WTC11 (cell line): ENCODE measurements at regions not wholly inside any gene's neighbourhood (a gene's known extent, or its start where the extent isn't known, plus 50 kb on each side); places are given as distances from the start of the nearest gene placed in this dataset.

ENCODE experiments used
- ATAC-seq: fragments of 200-7000 bp; cut with Tn5 transposase; 2 replicates; pipeline ENCODE4 v1.10.0; 2021; ENCODE audit warnings: mild to moderate bottlenecking, moderate library complexity
- CTCF ChIA-PET: fragments of 300-600 bp; sonication (Branson Sonifier 250); formaldehyde crosslinking; loops from one replicate; lab custom pipeline; 2021; ENCODE audit warnings: antibody characterized with exemption; lab: Charles Lee
- POLR2A ChIA-PET: fragments of 350-600 bp; sonication (Branson Sonifier 250); formaldehyde crosslinking; loops from one replicate; lab custom pipeline; 2021; ENCODE audit warnings: antibody characterized with exemption; lab: Charles Lee
- DNase-seq: peaks from one replicate; pipeline ENCODE4 v3.0.0; 2021; ENCODE audit warnings: low spot score
- H3K27ac Mint-ChIP-seq: 2 replicates; pipeline ENCODE4 v1.8.0; 2021; ENCODE audit warnings: mixed read lengths
- H3K27me3 Mint-ChIP-seq: 2 replicates; pipeline ENCODE4 v1.8.0; 2021; ENCODE audit warnings: low read depth, mild to moderate bottlenecking, moderate library complexity, mixed read lengths
- H3K36me3 Mint-ChIP-seq: 2 replicates; pipeline ENCODE4 v1.8.0; 2021; ENCODE audit warnings: mixed read lengths
- H3K4me1 Mint-ChIP-seq: 2 replicates; pipeline ENCODE4 v1.8.0; 2022; ENCODE audit warnings: mixed read lengths
- H3K4me3 Mint-ChIP-seq: 2 replicates; pipeline ENCODE4 v1.8.0; 2021; ENCODE audit warnings: mild to moderate bottlenecking, moderate library complexity, mixed read lengths
- H3K9me3 Mint-ChIP-seq: 2 replicates; pipeline ENCODE4 v1.8.0; 2021; ENCODE audit warnings: mixed read lengths
- CREB1 ChIP-seq: sonication (generic); formaldehyde crosslinking; IDR thresholded peaks from 2 replicates; pipeline ENCODE4 v1.8.0; 2023; ENCODE audit warnings: mild to moderate bottlenecking, missing genetic modification reagents
- EMX1 ChIP-seq: fragments of 250-450 bp; sonication (Bioruptor Pico); IDR thresholded peaks from 2 replicates; pipeline ENCODE4 v1.8.0; 2021; ENCODE audit warnings: mild to moderate bottlenecking
- ESRRA ChIP-seq: sonication (generic); formaldehyde crosslinking; IDR thresholded peaks from 2 replicates; pipeline ENCODE4 v1.8.1; 2022; ENCODE audit warnings: mild to moderate bottlenecking, missing genetic modification reagents, borderline replicate concordance
- FOXP1 ChIP-seq: sonication (generic); formaldehyde crosslinking; IDR thresholded peaks from 2 replicates; pipeline ENCODE4 v1.8.0; 2022; ENCODE audit warnings: missing genetic modification reagents, mild to moderate bottlenecking, moderate library complexity, borderline replicate concordance
- GRHL2 ChIP-seq: fragments of 250-450 bp; sonication (Bioruptor Pico); IDR thresholded peaks from 2 replicates; pipeline ENCODE4 v1.8.0; 2022; ENCODE audit warnings: mild to moderate bottlenecking, moderate library complexity; ENCODE audit not compliant: insufficient replicate concordance, severe bottlenecking
- KAT7 ChIP-seq: sonication (generic); formaldehyde crosslinking; IDR thresholded peaks from 2 replicates; pipeline ENCODE4 v1.8.1; 2023; ENCODE audit warnings: missing genetic modification reagents, mild to moderate bottlenecking, borderline replicate concordance
- NFYB ChIP-seq: sonication (generic); formaldehyde crosslinking; conservative IDR thresholded peaks from 2 replicates; pipeline ENCODE4 v1.8.0; 2022; ENCODE audit warnings: low read depth, missing genetic modification reagents
- NR3C1 ChIP-seq: sonication (generic); formaldehyde crosslinking; conservative IDR thresholded peaks from 2 replicates; pipeline ENCODE4 v1.8.1; 2023; ENCODE audit warnings: low read depth, mild to moderate bottlenecking, missing genetic modification reagents
- TCF7 ChIP-seq: sonication (generic); formaldehyde crosslinking; IDR thresholded peaks from 2 replicates; pipeline ENCODE4 v1.8.0; 2022; ENCODE audit warnings: mild to moderate bottlenecking, low read depth, missing genetic modification reagents, moderate library complexity
- TEAD1 ChIP-seq: sonication (generic); formaldehyde crosslinking; IDR thresholded peaks from 2 replicates; pipeline ENCODE4 v1.8.0; 2022; ENCODE audit warnings: mild to moderate bottlenecking, missing genetic modification reagents
- ZNF416 ChIP-seq: fragments of 250-450 bp; sonication (Bioruptor Pico); IDR thresholded peaks from 2 replicates; pipeline ENCODE4 v1.9.0; 2021; ENCODE audit warnings: mild to moderate bottlenecking, inconsistent platforms
- ZNF423 ChIP-seq: fragments of 250-450 bp; sonication (Bioruptor Pico); IDR thresholded peaks from 2 replicates; pipeline ENCODE4 v2.1.2; 2022; ENCODE audit warnings: mild to moderate bottlenecking, moderate library complexity
- TF ChIP-seq, protein P1 (sequence below): sonication (generic); formaldehyde crosslinking; IDR thresholded peaks from 2 replicates; pipeline ENCODE4 v1.8.0; 2023; ENCODE audit warnings: missing genetic modification reagents, mild to moderate bottlenecking, borderline replicate concordance
- TF ChIP-seq, protein P2 (sequence below): fragments of 250-450 bp; sonication (Bioruptor Pico); IDR thresholded peaks from 2 replicates; pipeline ENCODE4 v1.9.0; 2021; ENCODE audit warnings: moderate library complexity, mild to moderate bottlenecking, inconsistent platforms, borderline replicate concordance
- TF ChIP-seq, protein P3 (sequence below): sonication (generic); formaldehyde crosslinking; IDR thresholded peaks from 2 replicates; pipeline ENCODE4 v1.8.1; 2023; ENCODE audit warnings: mild to moderate bottlenecking, missing genetic modification reagents, borderline replicate concordance
- TF ChIP-seq, protein P4 (sequence below): sonication (generic); formaldehyde crosslinking; IDR thresholded peaks from 2 replicates; pipeline ENCODE4 v1.8.0; 2022; ENCODE audit warnings: mild to moderate bottlenecking, missing genetic modification reagents
- TF ChIP-seq, protein P5 (sequence below): sonication (generic); formaldehyde crosslinking; IDR thresholded peaks from 2 replicates; pipeline ENCODE4 v1.8.1; 2023; ENCODE audit warnings: mild to moderate bottlenecking, moderate library complexity, missing genetic modification reagents
- TF ChIP-seq, protein P6 (sequence below): fragments of 200-600 bp; IDR thresholded peaks from 2 replicates; pipeline ENCODE4 v1.8.0; 2022; ENCODE audit warnings: antibody characterized with exemption

DNA sequence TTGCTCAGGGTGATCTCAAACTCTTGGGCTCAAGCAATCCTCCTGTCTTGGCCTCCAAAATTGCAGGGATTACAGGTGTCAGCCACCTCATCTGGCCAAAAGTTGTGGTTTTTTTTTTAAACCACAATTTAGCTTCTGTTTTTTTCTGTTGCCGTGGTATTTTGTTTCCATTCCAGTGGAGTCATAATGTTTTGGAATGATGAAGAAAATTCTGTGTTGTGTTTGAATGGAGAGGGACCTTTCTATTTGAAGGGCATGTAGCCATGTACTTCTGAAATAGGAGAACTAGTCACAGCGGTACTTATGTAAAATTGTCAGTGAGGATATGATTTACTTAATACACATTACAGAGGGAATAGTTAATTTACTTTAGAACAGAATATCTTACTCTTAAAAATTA lies 201.3 kb downstream of the ARL4A start:
- Mint-ChIP-seq H3K27ac (no peak overlapping the region), H3K4me1 (no peaks in the 10 kb centered on the region), H3K4me3 (no peak overlapping the region), H3K36me3 (no peaks in the 10 kb centered on the region)
- CTCF ChIA-PET = no interaction called here
- TF ChIP-seq, protein P1, sequence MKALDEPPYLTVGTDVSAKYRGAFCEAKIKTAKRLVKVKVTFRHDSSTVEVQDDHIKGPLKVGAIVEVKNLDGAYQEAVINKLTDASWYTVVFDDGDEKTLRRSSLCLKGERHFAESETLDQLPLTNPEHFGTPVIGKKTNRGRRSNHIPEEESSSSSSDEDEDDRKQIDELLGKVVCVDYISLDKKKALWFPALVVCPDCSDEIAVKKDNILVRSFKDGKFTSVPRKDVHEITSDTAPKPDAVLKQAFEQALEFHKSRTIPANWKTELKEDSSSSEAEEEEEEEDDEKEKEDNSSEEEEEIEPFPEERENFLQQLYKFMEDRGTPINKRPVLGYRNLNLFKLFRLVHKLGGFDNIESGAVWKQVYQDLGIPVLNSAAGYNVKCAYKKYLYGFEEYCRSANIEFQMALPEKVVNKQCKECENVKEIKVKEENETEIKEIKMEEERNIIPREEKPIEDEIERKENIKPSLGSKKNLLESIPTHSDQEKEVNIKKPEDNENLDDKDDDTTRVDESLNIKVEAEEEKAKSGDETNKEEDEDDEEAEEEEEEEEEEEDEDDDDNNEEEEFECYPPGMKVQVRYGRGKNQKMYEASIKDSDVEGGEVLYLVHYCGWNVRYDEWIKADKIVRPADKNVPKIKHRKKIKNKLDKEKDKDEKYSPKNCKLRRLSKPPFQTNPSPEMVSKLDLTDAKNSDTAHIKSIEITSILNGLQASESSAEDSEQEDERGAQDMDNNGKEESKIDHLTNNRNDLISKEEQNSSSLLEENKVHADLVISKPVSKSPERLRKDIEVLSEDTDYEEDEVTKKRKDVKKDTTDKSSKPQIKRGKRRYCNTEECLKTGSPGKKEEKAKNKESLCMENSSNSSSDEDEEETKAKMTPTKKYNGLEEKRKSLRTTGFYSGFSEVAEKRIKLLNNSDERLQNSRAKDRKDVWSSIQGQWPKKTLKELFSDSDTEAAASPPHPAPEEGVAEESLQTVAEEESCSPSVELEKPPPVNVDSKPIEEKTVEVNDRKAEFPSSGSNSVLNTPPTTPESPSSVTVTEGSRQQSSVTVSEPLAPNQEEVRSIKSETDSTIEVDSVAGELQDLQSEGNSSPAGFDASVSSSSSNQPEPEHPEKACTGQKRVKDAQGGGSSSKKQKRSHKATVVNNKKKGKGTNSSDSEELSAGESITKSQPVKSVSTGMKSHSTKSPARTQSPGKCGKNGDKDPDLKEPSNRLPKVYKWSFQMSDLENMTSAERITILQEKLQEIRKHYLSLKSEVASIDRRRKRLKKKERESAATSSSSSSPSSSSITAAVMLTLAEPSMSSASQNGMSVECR (CRISPR knock-in tag) = no peak
- TF ChIP-seq, protein P2, sequence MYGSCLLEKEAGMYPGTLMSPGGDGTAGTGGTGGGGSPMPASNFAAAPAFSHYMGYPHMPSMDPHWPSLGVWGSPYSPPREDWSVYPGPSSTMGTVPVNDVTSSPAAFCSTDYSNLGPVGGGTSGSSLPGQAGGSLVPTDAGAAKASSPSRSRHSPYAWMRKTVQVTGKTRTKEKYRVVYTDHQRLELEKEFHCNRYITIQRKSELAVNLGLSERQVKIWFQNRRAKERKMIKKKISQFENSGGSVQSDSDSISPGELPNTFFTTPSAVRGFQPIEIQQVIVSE (CRISPR knock-in tag) = no peak
- TF ChIP-seq CREB1 (CRISPR knock-in tag) (no peak), KAT7 (CRISPR knock-in tag) (no peak), ESRRA (CRISPR knock-in tag) (no peak), ZNF416 (no peak), FOXP1 (CRISPR knock-in tag) (no peak), NR3C1 (CRISPR knock-in tag) (no peak), EMX1 (CRISPR knock-in tag) (no peak)
- TF ChIP-seq, protein P3, sequence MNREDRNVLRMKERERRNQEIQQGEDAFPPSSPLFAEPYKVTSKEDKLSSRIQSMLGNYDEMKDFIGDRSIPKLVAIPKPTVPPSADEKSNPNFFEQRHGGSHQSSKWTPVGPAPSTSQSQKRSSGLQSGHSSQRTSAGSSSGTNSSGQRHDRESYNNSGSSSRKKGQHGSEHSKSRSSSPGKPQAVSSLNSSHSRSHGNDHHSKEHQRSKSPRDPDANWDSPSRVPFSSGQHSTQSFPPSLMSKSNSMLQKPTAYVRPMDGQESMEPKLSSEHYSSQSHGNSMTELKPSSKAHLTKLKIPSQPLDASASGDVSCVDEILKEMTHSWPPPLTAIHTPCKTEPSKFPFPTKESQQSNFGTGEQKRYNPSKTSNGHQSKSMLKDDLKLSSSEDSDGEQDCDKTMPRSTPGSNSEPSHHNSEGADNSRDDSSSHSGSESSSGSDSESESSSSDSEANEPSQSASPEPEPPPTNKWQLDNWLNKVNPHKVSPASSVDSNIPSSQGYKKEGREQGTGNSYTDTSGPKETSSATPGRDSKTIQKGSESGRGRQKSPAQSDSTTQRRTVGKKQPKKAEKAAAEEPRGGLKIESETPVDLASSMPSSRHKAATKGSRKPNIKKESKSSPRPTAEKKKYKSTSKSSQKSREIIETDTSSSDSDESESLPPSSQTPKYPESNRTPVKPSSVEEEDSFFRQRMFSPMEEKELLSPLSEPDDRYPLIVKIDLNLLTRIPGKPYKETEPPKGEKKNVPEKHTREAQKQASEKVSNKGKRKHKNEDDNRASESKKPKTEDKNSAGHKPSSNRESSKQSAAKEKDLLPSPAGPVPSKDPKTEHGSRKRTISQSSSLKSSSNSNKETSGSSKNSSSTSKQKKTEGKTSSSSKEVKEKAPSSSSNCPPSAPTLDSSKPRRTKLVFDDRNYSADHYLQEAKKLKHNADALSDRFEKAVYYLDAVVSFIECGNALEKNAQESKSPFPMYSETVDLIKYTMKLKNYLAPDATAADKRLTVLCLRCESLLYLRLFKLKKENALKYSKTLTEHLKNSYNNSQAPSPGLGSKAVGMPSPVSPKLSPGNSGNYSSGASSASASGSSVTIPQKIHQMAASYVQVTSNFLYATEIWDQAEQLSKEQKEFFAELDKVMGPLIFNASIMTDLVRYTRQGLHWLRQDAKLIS (CRISPR knock-in tag) = no peak
- TF ChIP-seq, protein P4, sequence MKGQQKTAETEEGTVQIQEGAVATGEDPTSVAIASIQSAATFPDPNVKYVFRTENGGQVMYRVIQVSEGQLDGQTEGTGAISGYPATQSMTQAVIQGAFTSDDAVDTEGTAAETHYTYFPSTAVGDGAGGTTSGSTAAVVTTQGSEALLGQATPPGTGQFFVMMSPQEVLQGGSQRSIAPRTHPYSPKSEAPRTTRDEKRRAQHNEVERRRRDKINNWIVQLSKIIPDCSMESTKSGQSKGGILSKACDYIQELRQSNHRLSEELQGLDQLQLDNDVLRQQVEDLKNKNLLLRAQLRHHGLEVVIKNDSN (CRISPR knock-in tag) = no peak
- TF ChIP-seq, protein P5, sequence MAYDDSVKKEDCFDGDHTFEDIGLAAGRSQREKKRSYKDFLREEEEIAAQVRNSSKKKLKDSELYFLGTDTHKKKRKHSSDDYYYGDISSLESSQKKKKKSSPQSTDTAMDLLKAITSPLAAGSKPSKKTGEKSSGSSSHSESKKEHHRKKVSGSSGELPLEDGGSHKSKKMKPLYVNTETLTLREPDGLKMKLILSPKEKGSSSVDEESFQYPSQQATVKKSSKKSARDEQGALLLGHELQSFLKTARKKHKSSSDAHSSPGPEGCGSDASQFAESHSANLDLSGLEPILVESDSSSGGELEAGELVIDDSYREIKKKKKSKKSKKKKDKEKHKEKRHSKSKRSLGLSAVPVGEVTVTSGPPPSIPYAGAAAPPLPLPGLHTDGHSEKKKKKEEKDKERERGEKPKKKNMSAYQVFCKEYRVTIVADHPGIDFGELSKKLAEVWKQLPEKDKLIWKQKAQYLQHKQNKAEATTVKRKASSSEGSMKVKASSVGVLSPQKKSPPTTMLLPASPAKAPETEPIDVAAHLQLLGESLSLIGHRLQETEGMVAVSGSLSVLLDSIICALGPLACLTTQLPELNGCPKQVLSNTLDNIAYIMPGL (CRISPR knock-in tag) = no peak
- TF ChIP-seq, all 79 proteins: peak for 0
- H3K27me3 Mint-ChIP-seq = no peaks in the 10 kb centered on the region
- peaks cover 4% of the 10 kb centered on the region; the same call in 1 of the 2 replicates for H3K9me3 Mint-ChIP-seq
- POLR2A ChIA-PET = interaction anchor here (0.7 kb wide), 1 partner anchor 169 kb away, joined by 5 read pairs; no protein-coding TSS in a partner anchor
- no peak for ATAC-seq
- no peak for DNase-seq

DNA sequence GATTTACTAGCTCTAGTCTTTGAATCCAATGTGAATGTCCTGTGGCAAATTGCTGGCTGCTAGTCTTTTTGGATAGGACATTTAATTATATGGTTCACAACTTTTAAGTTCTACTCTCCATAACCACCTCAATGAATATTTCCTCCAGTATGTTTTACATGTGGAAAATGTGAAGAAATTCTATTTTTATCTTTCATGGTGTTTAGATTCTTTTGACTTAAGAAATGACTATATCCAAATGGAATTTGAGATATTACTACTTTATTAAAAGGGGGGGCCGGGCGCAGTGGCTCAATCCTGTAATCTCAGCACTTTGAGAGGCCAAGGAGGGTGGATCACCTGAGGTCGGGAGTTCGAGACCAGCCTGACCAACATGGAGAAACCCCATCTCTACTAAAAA lies 202.0 kb downstream of the ARL4A start:
- no peak overlapping the region for H3K4me3 Mint-ChIP-seq
- H3K4me1 Mint-ChIP-seq = no peaks in the 10 kb centered on the region
- no peaks in the 10 kb centered on the region for H3K36me3 Mint-ChIP-seq
- ChIA-PET CTCF (no interaction called here), POLR2A (no interaction called here)
- no peak for DNase-seq
- H3K9me3 Mint-ChIP-seq = peaks cover 8% of the 10 kb centered on the region; the same call in 1 of the 2 replicates
- ATAC-seq = no peak
- H3K27me3 Mint-ChIP-seq = no peaks in the 10 kb centered on the region
- no peak overlapping the region for H3K27ac Mint-ChIP-seq
- TF ChIP-seq ZNF423 (no peak), NFYB (CRISPR knock-in tag) (no peak), TEAD1 (no peak), GRHL2 (CRISPR knock-in tag) (no peak), NR3C1 (CRISPR knock-in tag) (no peak), TCF7 (CRISPR knock-in tag) (no peak)
- TF ChIP-seq, protein P4 (CRISPR knock-in tag) = no peak
- TF ChIP-seq, protein P6, sequence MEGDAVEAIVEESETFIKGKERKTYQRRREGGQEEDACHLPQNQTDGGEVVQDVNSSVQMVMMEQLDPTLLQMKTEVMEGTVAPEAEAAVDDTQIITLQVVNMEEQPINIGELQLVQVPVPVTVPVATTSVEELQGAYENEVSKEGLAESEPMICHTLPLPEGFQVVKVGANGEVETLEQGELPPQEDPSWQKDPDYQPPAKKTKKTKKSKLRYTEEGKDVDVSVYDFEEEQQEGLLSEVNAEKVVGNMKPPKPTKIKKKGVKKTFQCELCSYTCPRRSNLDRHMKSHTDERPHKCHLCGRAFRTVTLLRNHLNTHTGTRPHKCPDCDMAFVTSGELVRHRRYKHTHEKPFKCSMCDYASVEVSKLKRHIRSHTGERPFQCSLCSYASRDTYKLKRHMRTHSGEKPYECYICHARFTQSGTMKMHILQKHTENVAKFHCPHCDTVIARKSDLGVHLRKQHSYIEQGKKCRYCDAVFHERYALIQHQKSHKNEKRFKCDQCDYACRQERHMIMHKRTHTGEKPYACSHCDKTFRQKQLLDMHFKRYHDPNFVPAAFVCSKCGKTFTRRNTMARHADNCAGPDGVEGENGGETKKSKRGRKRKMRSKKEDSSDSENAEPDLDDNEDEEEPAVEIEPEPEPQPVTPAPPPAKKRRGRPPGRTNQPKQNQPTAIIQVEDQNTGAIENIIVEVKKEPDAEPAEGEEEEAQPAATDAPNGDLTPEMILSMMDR = no peak
